ENCODE measurements at regions not wholly inside any gene's neighbourhood (a gene's known extent, or its start where the extent isn't known, plus 50 kb on each side); places are given as distances from the start of the nearest gene placed in this dataset.

- intact Hi-C loops (cut with micrococcal nuclease): no loop called here
- no peak for DNase-seq
- Mint-ChIP-seq H3K4me1 (no peaks in the 10 kb centered on the region), H3K4me3 (no peak overlapping the region), H3K27ac (no peak overlapping the region), H3K36me3 (no peaks in the 10 kb centered on the region), H3K9me3 (peaks cover 2 to 26% (median 7%) of the 10 kb centered on the region in 8 donors), H3K27me3 (no peaks in the 10 kb centered on the region)
- H3K9me3 ChIP-seq (ENCODE audit: control insufficient read depth in 1 of 2, low read length in 2 of 2): no peaks in the 10 kb centered on the region
- ChIA-PET POLR2A (ENCODE audit: partially characterized antibody) (no interaction called here), CTCF (ENCODE audit: partially characterized antibody) (no interaction called here)
- H3K4me3 ChIP-seq (ENCODE audit: low read length in 2 of 2): no peak overlapping the region
- H3K4me1 ChIP-seq (ENCODE audit: insufficient read depth, low read length): no peaks in the 10 kb centered on the region
- no peaks in the 10 kb centered on the region for H3K36me3 ChIP-seq (ENCODE audit: insufficient read depth, low read length)
- no peak overlapping the region for H3K27ac ChIP-seq (ENCODE audit: low read depth, low read length)
- no peaks in the 10 kb centered on the region for H3K27me3 ChIP-seq (ENCODE audit: insufficient read depth, low read length)
Observed at GRCh38 chr10:108452533-108452932, 1288.0 kb upstream of the SORCS1 start.

- Mint-ChIP-seq H3K27me3 (no peaks in the 10 kb centered on the region), H3K36me3 (no peaks in the 10 kb centered on the region), H3K4me1 (no peaks in the 10 kb centered on the region), H3K9me3 (peaks cover 4 to 14% (median 7%) of the 10 kb centered on the region in 8 donors), H3K27ac (no peak overlapping the region), H3K4me3 (no peak overlapping the region)
- H3K27ac ChIP-seq (ENCODE audit: low read depth, low read length): no peak overlapping the region
- H3K9me3 ChIP-seq (ENCODE audit: control insufficient read depth in 1 of 2, low read length in 2 of 2): no peaks in the 10 kb centered on the region
- ChIA-PET CTCF (ENCODE audit: partially characterized antibody) (interaction anchor here (0.7 kb wide), 1 partner anchor 11 kb away, joined by 3 read pairs; no protein-coding TSS in a partner anchor), POLR2A (ENCODE audit: partially characterized antibody) (no interaction called here)
- intact Hi-C loops (cut with micrococcal nuclease): no loop called here
- no peak for DNase-seq
- no peaks in the 10 kb centered on the region for H3K27me3 ChIP-seq (ENCODE audit: insufficient read depth, low read length)
- no peaks in the 10 kb centered on the region for H3K36me3 ChIP-seq (ENCODE audit: insufficient read depth, low read length)
- no peak overlapping the region for H3K4me3 ChIP-seq (ENCODE audit: low read length in 2 of 2)
- H3K4me1 ChIP-seq (ENCODE audit: insufficient read depth, low read length): no peaks in the 10 kb centered on the region
Observed at GRCh38 chr10:108450280-108450679, 1285.8 kb upstream of the SORCS1 start.

- no peak overlapping the region for H3K4me3 Mint-ChIP-seq
Observed at GRCh38 chr10:108445746-108446145, 1281.2 kb upstream of the SORCS1 start.

GRCh38 chr10:108443636-108444035 is 1279.1 kb upstream of the SORCS1 start:
- H3K9me3 Mint-ChIP-seq: peaks cover 2 to 15% (median 4%) of the 10 kb centered on the region in 8 donors
- Histone ChIP-seq H3K4me1 (ENCODE audit: insufficient read depth, low read length) (no peaks in the 10 kb centered on the region), H3K36me3 (ENCODE audit: insufficient read depth, low read length) (no peaks in the 10 kb centered on the region), H3K27me3 (ENCODE audit: insufficient read depth, low read length) (no peaks in the 10 kb centered on the region), H3K9me3 (ENCODE audit: control insufficient read depth in 1 of 2, low read length in 2 of 2) (no peaks in the 10 kb centered on the region), H3K4me3 (ENCODE audit: low read length in 2 of 2) (no peak overlapping the region), H3K27ac (ENCODE audit: low read depth, low read length) (no peak overlapping the region)
- no peak for DNase-seq
- H3K36me3 Mint-ChIP-seq: no peaks in the 10 kb centered on the region
- CTCF ChIA-PET (ENCODE audit: partially characterized antibody): no interaction called here
- POLR2A ChIA-PET (ENCODE audit: partially characterized antibody): no interaction called here
- H3K27ac Mint-ChIP-seq: no peak overlapping the region
- no peak overlapping the region for H3K4me3 Mint-ChIP-seq
- no peaks in the 10 kb centered on the region for H3K4me1 Mint-ChIP-seq
- intact Hi-C loops (cut with micrococcal nuclease): no loop called here
- no peaks in the 10 kb centered on the region for H3K27me3 Mint-ChIP-seq

More at GRCh38 chr10:108445746-108446145, 1281.2 kb upstream of the SORCS1 start:
- Histone ChIP-seq H3K4me3 (ENCODE audit: low read length in 2 of 2) (no peak overlapping the region), H3K36me3 (ENCODE audit: insufficient read depth, low read length) (no peaks in the 10 kb centered on the region), H3K4me1 (ENCODE audit: insufficient read depth, low read length) (no peaks in the 10 kb centered on the region), H3K9me3 (ENCODE audit: control insufficient read depth in 1 of 2, low read length in 2 of 2) (no peaks in the 10 kb centered on the region), H3K27me3 (ENCODE audit: insufficient read depth, low read length) (no peaks in the 10 kb centered on the region), H3K27ac (ENCODE audit: low read depth, low read length) (no peak overlapping the region)
- no peaks in the 10 kb centered on the region for H3K27me3 Mint-ChIP-seq
- H3K36me3 Mint-ChIP-seq: no peaks in the 10 kb centered on the region
- no peak overlapping the region for H3K27ac Mint-ChIP-seq
- no peak for DNase-seq
- no peaks in the 10 kb centered on the region for H3K4me1 Mint-ChIP-seq
- ChIA-PET CTCF (ENCODE audit: partially characterized antibody) (no interaction called here), POLR2A (ENCODE audit: partially characterized antibody) (no interaction called here)
- intact Hi-C loops (cut with micrococcal nuclease): no loop called here
- peaks cover 0 to 18% (median 4%) of the 10 kb centered on the region in 8 donors for H3K9me3 Mint-ChIP-seq

- no peaks in the 10 kb centered on the region for H3K36me3 ChIP-seq (ENCODE audit: insufficient read depth, low read length)
- Mint-ChIP-seq H3K4me3 (no peak overlapping the region), H3K36me3 (no peaks in the 10 kb centered on the region), H3K27ac (no peak overlapping the region), H3K27me3 (no peaks in the 10 kb centered on the region), H3K4me1 (no peaks in the 10 kb centered on the region), H3K9me3 (peaks cover 2 to 17% (median 6%) of the 10 kb centered on the region in 8 donors)
- no peaks in the 10 kb centered on the region for H3K27me3 ChIP-seq (ENCODE audit: insufficient read depth, low read length)
- H3K4me3 ChIP-seq (ENCODE audit: low read length in 2 of 2): no peak overlapping the region
- DNase-seq: no peak
- CTCF ChIA-PET (ENCODE audit: partially characterized antibody): interaction anchor here (1.1 kb wide), 1 partner anchor 11 kb away, joined by 3 read pairs; no protein-coding TSS in a partner anchor
- POLR2A ChIA-PET (ENCODE audit: partially characterized antibody): no interaction called here
- no peak overlapping the region for H3K27ac ChIP-seq (ENCODE audit: low read depth, low read length)
- intact Hi-C loops (cut with micrococcal nuclease): no loop called here
- no peaks in the 10 kb centered on the region for H3K4me1 ChIP-seq (ENCODE audit: insufficient read depth, low read length)
- no peaks in the 10 kb centered on the region for H3K9me3 ChIP-seq (ENCODE audit: control insufficient read depth in 1 of 2, low read length in 2 of 2)
Observed at GRCh38 chr10:108439397-108439796, 1274.9 kb upstream of the SORCS1 start.

- no peaks in the 10 kb centered on the region for H3K9me3 ChIP-seq (ENCODE audit: control insufficient read depth in 1 of 2, low read length in 2 of 2)
- Mint-ChIP-seq H3K27me3 (peaks cover 0 to 1% of the 10 kb centered on the region in 2 donors), H3K9me3 (peaks cover 0 to 27% (median 8%) of the 10 kb centered on the region in 8 donors), H3K36me3 (no peaks in the 10 kb centered on the region), H3K4me1 (no peaks in the 10 kb centered on the region), H3K27ac (no peak overlapping the region), H3K4me3 (no peak overlapping the region)
- ChIA-PET POLR2A (ENCODE audit: partially characterized antibody) (no interaction called here), CTCF (ENCODE audit: partially characterized antibody) (no interaction called here)
- H3K4me1 ChIP-seq (ENCODE audit: insufficient read depth, low read length): no peaks in the 10 kb centered on the region
- no peaks in the 10 kb centered on the region for H3K36me3 ChIP-seq (ENCODE audit: insufficient read depth, low read length)
- H3K4me3 ChIP-seq (ENCODE audit: low read length in 2 of 2): no peak overlapping the region
- no peaks in the 10 kb centered on the region for H3K27me3 ChIP-seq (ENCODE audit: insufficient read depth, low read length)
- no peak for DNase-seq
- no peak overlapping the region for H3K27ac ChIP-seq (ENCODE audit: low read depth, low read length)
- intact Hi-C loops (cut with micrococcal nuclease): no loop called here
Observed at GRCh38 chr10:108436096-108436495, 1271.6 kb upstream of the SORCS1 start.

- ChIA-PET CTCF (ENCODE audit: partially characterized antibody) (no interaction called here), POLR2A (ENCODE audit: partially characterized antibody) (no interaction called here)
- Mint-ChIP-seq H3K4me3 (no peak overlapping the region), H3K9me3 (peaks cover 3 to 25% (median 11%) of the 10 kb centered on the region in 8 donors), H3K27ac (no peak overlapping the region), H3K4me1 (no peaks in the 10 kb centered on the region), H3K36me3 (no peaks in the 10 kb centered on the region), H3K27me3 (peaks cover 0 to 1% of the 10 kb centered on the region in 2 donors)
- intact Hi-C loops (cut with micrococcal nuclease): no loop called here
- Histone ChIP-seq H3K36me3 (ENCODE audit: insufficient read depth, low read length) (no peaks in the 10 kb centered on the region), H3K27ac (ENCODE audit: low read depth, low read length) (no peak overlapping the region), H3K4me1 (ENCODE audit: insufficient read depth, low read length) (no peaks in the 10 kb centered on the region), H3K27me3 (ENCODE audit: insufficient read depth, low read length) (no peaks in the 10 kb centered on the region), H3K4me3 (ENCODE audit: low read length in 2 of 2) (no peak overlapping the region), H3K9me3 (ENCODE audit: control insufficient read depth in 1 of 2, low read length in 2 of 2) (no peaks in the 10 kb centered on the region)
- no peak for DNase-seq
Observed at GRCh38 chr10:108434559-108435252, 1270.2 kb upstream of the SORCS1 start.
